Gastrocnemius medialis (tissue), 4 donors: ENCODE measurements at regions not wholly inside any gene's neighbourhood (a gene's known extent, or its start where the extent isn't known, plus 50 kb on each side); places are given as distances from the start of the nearest gene placed in this dataset.

Source experiments
- ATAC-seq, 2 donors: fragments of 150-250 bp; one replicate each; pipeline ENCODE4 v1.9.1; 2016
- DNase-seq, 2 donors: peaks; one replicate each; pipeline ENCODE4 v3.0.0-alpha.2; 2019
- H3K27ac ChIP-seq, 4 donors: fragments of 200-600 bp; sonication (generic); 1 replicate in 1 of 4; 2 replicates in 3 of 4; pipeline ENCODE4 v1.5.1; 2016 to 2018; ENCODE audit warnings: mild to moderate bottlenecking in 2 of 4, moderate library complexity in 1 of 4
- H3K27me3 ChIP-seq, 3 donors: fragments of 200-600 bp; sonication (generic) in 2 of 3; 1 replicate in 1 of 3; 2 replicates in 2 of 3; pipeline versions ENCODE4 v1.5.1 to v1.6.0; 2016 to 2019; ENCODE audit warnings: mild to moderate bottlenecking in 1 of 3, moderate library complexity in 1 of 3
- H3K36me3 ChIP-seq, 2 donors: fragments of 200-600 bp; sonication (generic) in 1 of 2; one replicate each; pipeline ENCODE4 v1.5.1; 2017 to 2018
- H3K4me1 ChIP-seq, 2 donors: fragments of 200-600 bp; sonication (generic) in 1 of 2; one replicate each; pipeline ENCODE4 v1.5.1; 2016 to 2017; ENCODE audit warnings: mild to moderate bottlenecking in 2 of 2
- H3K4me3 ChIP-seq, 4 donors: fragments of 200-600 bp; sonication (generic) in 3 of 4; 1 replicate in 1 of 4; 2 replicates in 3 of 4; pipeline ENCODE4 v1.5.1; 2016 to 2019; ENCODE audit warnings: mild to moderate bottlenecking in 2 of 4
- H3K9me3 ChIP-seq, 3 donors: fragments of 200-600 bp; sonication (generic) in 2 of 3; 1 replicate in 1 of 3; 2 replicates in 2 of 3; pipeline ENCODE4 v1.5.1; 2016 to 2019
- POLR2A ChIP-seq, 2 donors: fragments of 450-650 bp; IDR thresholded peaks; one replicate each; pipeline ENCODE4 v1.6.1; 2017; ENCODE audit warnings: antibody characterized with exemption in 2 of 2, mild to moderate bottlenecking in 2 of 2, moderate library complexity in 2 of 2
- in situ Hi-C, 4 donors: fragments of 200-750 bp; cut with MboI; loops; one replicate each; pipeline versions ENCODE4 v1.15.0 to v1.8.0; 2017; ENCODE audit warnings: low sequenced_read_pairs in 4 of 4
- intact Hi-C: fragments of 100-400 bp; cut with DNase I; formaldehyde crosslinking; loops from one replicate; pipeline ENCODE4 v1.15.1; 2023; ENCODE audit warnings: low total_unique reads
- TF ChIP-seq, protein P1 (sequence below), 5 experiments: fragments of 450-650 bp in 3 of 5; fragments of 200-600 bp in 2 of 5; sonication (generic) in 2 of 5; IDR thresholded peaks in 4 of 5; conservative IDR thresholded peaks in 1 of 5; 1 replicate in 4 of 5; 2 replicates in 1 of 5; pipeline ENCODE4 v1.5.1; 2016 to 2019; ENCODE audit warnings: antibody characterized with exemption in 5 of 5, mild to moderate bottlenecking in 3 of 5, moderate library complexity in 3 of 5

DNA sequence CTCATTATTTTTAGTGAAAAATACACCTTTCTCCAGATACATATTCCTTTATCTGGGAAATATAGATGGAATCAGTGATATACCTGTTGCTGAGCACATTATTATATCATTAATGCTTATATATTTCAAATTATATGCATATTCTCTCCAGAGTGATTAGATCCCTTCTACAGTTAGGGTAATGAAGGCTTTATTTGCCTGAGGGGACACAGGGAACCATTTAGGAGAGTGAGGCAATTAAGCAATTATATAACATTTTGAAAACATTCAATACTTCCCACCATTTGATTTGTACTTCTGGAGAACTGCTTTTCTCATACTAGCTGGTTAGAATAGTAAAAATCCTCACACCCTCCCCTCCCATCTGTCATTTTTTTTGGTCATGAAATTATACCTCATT is 212.8 kb upstream of the NOVA1 start:
- ATAC-seq = no peak
- no peaks in the 10 kb centered on the region for H3K4me1 ChIP-seq
- H3K9me3 ChIP-seq = no peaks in the 10 kb centered on the region
- in situ Hi-C loops = no loop called here
- H3K27ac ChIP-seq = no peak overlapping the region
- no peak for TF ChIP-seq POLR2A (IDR thresholded peaks at IDR 0.05)
- TF ChIP-seq, protein P1, sequence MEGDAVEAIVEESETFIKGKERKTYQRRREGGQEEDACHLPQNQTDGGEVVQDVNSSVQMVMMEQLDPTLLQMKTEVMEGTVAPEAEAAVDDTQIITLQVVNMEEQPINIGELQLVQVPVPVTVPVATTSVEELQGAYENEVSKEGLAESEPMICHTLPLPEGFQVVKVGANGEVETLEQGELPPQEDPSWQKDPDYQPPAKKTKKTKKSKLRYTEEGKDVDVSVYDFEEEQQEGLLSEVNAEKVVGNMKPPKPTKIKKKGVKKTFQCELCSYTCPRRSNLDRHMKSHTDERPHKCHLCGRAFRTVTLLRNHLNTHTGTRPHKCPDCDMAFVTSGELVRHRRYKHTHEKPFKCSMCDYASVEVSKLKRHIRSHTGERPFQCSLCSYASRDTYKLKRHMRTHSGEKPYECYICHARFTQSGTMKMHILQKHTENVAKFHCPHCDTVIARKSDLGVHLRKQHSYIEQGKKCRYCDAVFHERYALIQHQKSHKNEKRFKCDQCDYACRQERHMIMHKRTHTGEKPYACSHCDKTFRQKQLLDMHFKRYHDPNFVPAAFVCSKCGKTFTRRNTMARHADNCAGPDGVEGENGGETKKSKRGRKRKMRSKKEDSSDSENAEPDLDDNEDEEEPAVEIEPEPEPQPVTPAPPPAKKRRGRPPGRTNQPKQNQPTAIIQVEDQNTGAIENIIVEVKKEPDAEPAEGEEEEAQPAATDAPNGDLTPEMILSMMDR (IDR thresholded peaks at IDR 0.05 in 4 of 5, conservative IDR thresholded peaks at IDR 0.05 in 1 of 5) = no peak
- no peak for DNase-seq
- no peaks in the 10 kb centered on the region for H3K27me3 ChIP-seq
- H3K36me3 ChIP-seq = no peaks in the 10 kb centered on the region
- intact Hi-C loops = no loop called here
- no peak overlapping the region for H3K4me3 ChIP-seq

DNA sequence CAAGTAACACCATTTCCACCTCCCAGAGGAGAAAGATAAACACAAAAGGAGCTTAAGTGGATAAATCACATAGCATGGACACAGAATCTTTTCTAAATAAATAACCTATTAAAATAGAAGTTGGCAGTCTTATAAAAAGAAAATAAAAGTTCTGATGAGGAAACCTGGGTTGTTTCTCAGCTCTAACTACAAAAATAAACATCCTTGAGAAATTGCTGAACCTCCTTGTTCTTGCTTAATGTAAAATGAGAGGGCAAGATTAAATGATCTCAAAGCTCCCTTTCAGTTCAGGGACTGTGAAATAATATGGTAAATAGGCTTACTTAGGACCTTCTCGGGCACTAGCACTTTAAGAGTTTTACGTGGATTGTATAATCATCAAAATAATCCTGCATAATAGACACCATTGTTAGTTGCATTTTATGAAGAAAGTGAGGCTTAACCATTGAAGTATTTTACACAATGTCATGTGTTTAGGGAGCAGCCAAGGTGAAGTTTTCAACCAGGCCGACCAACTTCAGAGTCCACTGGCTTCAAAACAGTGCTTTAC is 214.0 kb upstream of the NOVA1 start:
- Histone ChIP-seq H3K4me3 (no peak overlapping the region), H3K9me3 (no peaks in the 10 kb centered on the region), H3K27me3 (no peaks in the 10 kb centered on the region), H3K27ac (no peak overlapping the region), H3K4me1 (no peaks in the 10 kb centered on the region), H3K36me3 (no peaks in the 10 kb centered on the region)
- DNase-seq (no peak), ATAC-seq (no peak)
- intact Hi-C loops (no loop called here), in situ Hi-C loops (no loop called here)
- no peak for TF ChIP-seq POLR2A (IDR thresholded peaks at IDR 0.05)
- TF ChIP-seq, protein P1 (IDR thresholded peaks at IDR 0.05 in 4 of 5, conservative IDR thresholded peaks at IDR 0.05 in 1 of 5) = no peak

- ATAC-seq (no peak), DNase-seq (no peak)
- in situ Hi-C loops (no loop called here), intact Hi-C loops (no loop called here)
- Histone ChIP-seq H3K9me3 (no peaks in the 10 kb centered on the region), H3K27me3 (no peaks in the 10 kb centered on the region), H3K27ac (no peak overlapping the region), H3K36me3 (no peaks in the 10 kb centered on the region), H3K4me3 (no peak overlapping the region), H3K4me1 (no peaks in the 10 kb centered on the region)
- TF ChIP-seq, protein P1 (IDR thresholded peaks at IDR 0.05 in 4 of 5, conservative IDR thresholded peaks at IDR 0.05 in 1 of 5) = no peak
- no peak for TF ChIP-seq POLR2A (IDR thresholded peaks at IDR 0.05)
Observed at GRCh38 chr14:26820138-26820537, 222.3 kb upstream of the NOVA1 start.

DNA sequence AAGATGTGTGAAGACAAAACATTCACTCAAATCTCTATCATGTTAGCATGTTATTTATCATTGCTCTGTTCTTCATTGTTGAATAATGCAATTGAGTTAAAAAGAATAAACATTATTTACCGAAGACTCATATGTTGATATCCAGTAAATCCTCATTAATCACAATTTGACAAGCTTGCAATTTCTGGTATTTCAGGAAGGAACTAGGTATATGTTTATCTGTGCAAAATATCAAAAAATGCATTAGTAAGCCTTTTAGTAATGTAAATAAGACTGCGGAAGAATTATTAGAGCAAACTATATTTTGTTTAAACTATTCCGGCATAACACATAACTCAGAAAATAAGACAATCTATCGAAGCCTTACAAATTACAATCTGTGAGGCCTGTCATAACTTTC is 222.7 kb upstream of the NOVA1 start:
- no peaks in the 10 kb centered on the region for H3K4me1 ChIP-seq
- intact Hi-C loops = no loop called here
- no peaks in the 10 kb centered on the region for H3K36me3 ChIP-seq
- no peak overlapping the region for H3K27ac ChIP-seq
- no peaks in the 10 kb centered on the region for H3K27me3 ChIP-seq
- in situ Hi-C loops = no loop called here
- no peak overlapping the region for H3K4me3 ChIP-seq
- no peaks in the 10 kb centered on the region for H3K9me3 ChIP-seq
- TF ChIP-seq, protein P1 (IDR thresholded peaks at IDR 0.05 in 4 of 5, conservative IDR thresholded peaks at IDR 0.05 in 1 of 5) = no peak
- no peak for TF ChIP-seq POLR2A (IDR thresholded peaks at IDR 0.05)
- DNase-seq (no peak), ATAC-seq (no peak)

GRCh38 chr14:26828741-26829140 is 230.9 kb upstream of the NOVA1 start:
- TF ChIP-seq, protein P1 (IDR thresholded peaks at IDR 0.05 in 4 of 5, conservative IDR thresholded peaks at IDR 0.05 in 1 of 5) = no peak
- TF ChIP-seq POLR2A (IDR thresholded peaks at IDR 0.05) = no peak
- no peaks in the 10 kb centered on the region for H3K27me3 ChIP-seq
- no peak overlapping the region for H3K27ac ChIP-seq
- in situ Hi-C loops (no loop called here), intact Hi-C loops (no loop called here)
- no peaks in the 10 kb centered on the region for H3K4me1 ChIP-seq
- H3K36me3 ChIP-seq = no peaks in the 10 kb centered on the region
- DNase-seq = no peak
- ATAC-seq = no peak
- no peak overlapping the region for H3K4me3 ChIP-seq
- H3K9me3 ChIP-seq = no peaks in the 10 kb centered on the region
